ENCODE measurements at regions not wholly inside any gene's neighbourhood (a gene's known extent, or its start where the extent isn't known, plus 50 kb on each side); places are given as distances from the start of the nearest gene placed in this dataset.

GRCh38 chr9:89744255-89744648 is 139.4 kb downstream of the GADD45G start:
- intact Hi-C loops (cut with DNase I), result loop anchor here (5.0 kb wide), 1 partner anchor 48 kb away; no protein-coding TSS in a partner anchor
- no peaks in the 10 kb centered on the region for H3K9me3 ChIP-seq
- H3K36me3 ChIP-seq, result no peaks in the 10 kb centered on the region
- no peak overlapping the region for H3K27ac ChIP-seq
- no peak for DNase-seq (ENCODE audit: low spot score in 2 of 2)
- no peak overlapping the region for H3K4me3 ChIP-seq
- H3K4me1 ChIP-seq, result no peaks in the 10 kb centered on the region
- no peaks in the 10 kb centered on the region for H3K27me3 ChIP-seq
- TF ChIP-seq CTCF (IDR thresholded peaks at IDR 0.05), result no peak

- Histone ChIP-seq H3K27me3 (no peaks in the 10 kb centered on the region), H3K4me1 (no peaks in the 10 kb centered on the region), H3K9me3 (no peaks in the 10 kb centered on the region), H3K36me3 (no peaks in the 10 kb centered on the region), H3K27ac (no peak overlapping the region), H3K4me3 (no peak overlapping the region)
- intact Hi-C loops (cut with DNase I), result loop anchor here (5.0 kb wide), 1 partner anchor 48 kb away; no protein-coding TSS in a partner anchor
- no peak for TF ChIP-seq CTCF (IDR thresholded peaks at IDR 0.05)
- no peak for DNase-seq (ENCODE audit: low spot score in 2 of 2)
These were observed 139.9 kb downstream of the GADD45G start for GRCh38 chr9:89744730-89745129.

- no peaks in the 10 kb centered on the region for H3K36me3 ChIP-seq
- H3K4me1 ChIP-seq, result no peaks in the 10 kb centered on the region
- intact Hi-C loops (cut with DNase I), result no loop called here
- DNase-seq (ENCODE audit: low spot score in 2 of 2), result no peak
- no peak overlapping the region for H3K27ac ChIP-seq
- H3K9me3 ChIP-seq, result no peaks in the 10 kb centered on the region
- H3K27me3 ChIP-seq, result no peaks in the 10 kb centered on the region
- no peak for TF ChIP-seq CTCF (IDR thresholded peaks at IDR 0.05)
- no peak overlapping the region for H3K4me3 ChIP-seq
These were observed 141.0 kb downstream of the GADD45G start for GRCh38 chr9:89745601-89746376.

- DNase-seq (ENCODE audit: low spot score in 2 of 2), result no peak
- intact Hi-C loops (cut with DNase I), result no loop called here
- no peaks in the 10 kb centered on the region for H3K36me3 ChIP-seq
- H3K27ac ChIP-seq, result no peak overlapping the region
- H3K4me1 ChIP-seq, result no peaks in the 10 kb centered on the region
- no peak for TF ChIP-seq CTCF (IDR thresholded peaks at IDR 0.05)
- H3K4me3 ChIP-seq, result no peak overlapping the region
- H3K9me3 ChIP-seq, result no peaks in the 10 kb centered on the region
- no peaks in the 10 kb centered on the region for H3K27me3 ChIP-seq
These were observed 141.7 kb downstream of the GADD45G start for GRCh38 chr9:89746385-89747116.

- no peak for DNase-seq (ENCODE audit: low spot score in 2 of 2)
- Histone ChIP-seq H3K27me3 (no peaks in the 10 kb centered on the region), H3K9me3 (no peaks in the 10 kb centered on the region), H3K27ac (no peak overlapping the region), H3K36me3 (no peaks in the 10 kb centered on the region), H3K4me3 (no peak overlapping the region), H3K4me1 (no peaks in the 10 kb centered on the region)
- TF ChIP-seq CTCF (IDR thresholded peaks at IDR 0.05), result no peak
- intact Hi-C loops (cut with DNase I), result no loop called here
These were observed 142.8 kb downstream of the GADD45G start for GRCh38 chr9:89747596-89747995.

Data from ascending aorta (tissue), 2 donors.